ENCODE measurements at regions not wholly inside any gene's neighbourhood (a gene's known extent, or its start where the extent isn't known, plus 50 kb on each side); places are given as distances from the start of the nearest gene placed in this dataset.

- Histone ChIP-seq H3K23me2 (ENCODE audit: insufficient read length, low read depth, low read length, poor library complexity, severe bottlenecking) (no peaks in the 10 kb centered on the region), H2BK120ac (ENCODE audit: low read depth, low read length, poor library complexity, severe bottlenecking) (no peak overlapping the region), H4K5ac (ENCODE audit: insufficient read length, low read depth, low read length) (no peak overlapping the region), H2AFZ (ENCODE audit: low read length) (no peak overlapping the region), H3K27ac (ENCODE audit: insufficient read length, low read depth, low read length) (no peak overlapping the region), H2BK20ac (ENCODE audit: low read depth, low read length, poor library complexity, severe bottlenecking) (no peak overlapping the region), H3K4me1 (ENCODE audit: insufficient read depth, low read length) (no peaks in the 10 kb centered on the region), H3K9me3 (ENCODE audit: control insufficient read depth, low read depth, low read length) (no peaks in the 10 kb centered on the region), H4K8ac (replicated peaks; ENCODE audit: insufficient read length, low read depth, low read length) (no peak overlapping the region), H2BK5ac (ENCODE audit: insufficient read length, low read length) (no peak overlapping the region), H3K27me3 (ENCODE audit: insufficient read depth, low read length) (no peaks in the 10 kb centered on the region), H3K4ac (ENCODE audit: low read depth, low read length) (no peak overlapping the region), H3K79me1 (ENCODE audit: insufficient read depth, low read depth, low read length, poor library complexity, severe bottlenecking) (no peaks in the 10 kb centered on the region), H4K20me1 (ENCODE audit: control insufficient read depth, insufficient read depth, insufficient read length) (no peaks in the 10 kb centered on the region), H2AK5ac (ENCODE audit: insufficient read length, low read length) (no peak overlapping the region), H3K56ac (ENCODE audit: insufficient read length, low read depth, low read length) (no peak overlapping the region), H3K18ac (ENCODE audit: insufficient read length, low read depth, low read length) (no peak overlapping the region), H4K91ac (ENCODE audit: insufficient read length, low read depth, low read length) (no peak overlapping the region), H3K23ac (ENCODE audit: insufficient read length, low read depth, low read length) (no peak overlapping the region), H2BK12ac (ENCODE audit: insufficient read length, low read depth, low read length) (no peak overlapping the region), H3K4me2 (ENCODE audit: insufficient read depth, insufficient read length, low read length) (no peak overlapping the region), H3T11ph (ENCODE audit: low read length) (no peak overlapping the region), H2BK15ac (ENCODE audit: low read depth, low read length) (no peak overlapping the region), H3K14ac (ENCODE audit: insufficient read depth, low read length) (no peak overlapping the region), H3K79me2 (ENCODE audit: insufficient read depth, low read length) (no peaks in the 10 kb centered on the region), H3K9ac (ENCODE audit: extremely low read depth, insufficient read length, low read length) (no peak overlapping the region)
- TF ChIP-seq CTCF (conservative IDR thresholded peaks at IDR 0.05) = no peak
- no peak for DNase-seq
- Mint-ChIP-seq H3K27ac (no peak overlapping the region), H3K4me1 (no peaks in the 10 kb centered on the region), H3K36me3 (ENCODE audit: insufficient read depth in 1 of 3, low read depth in 3 of 3) (peaks cover 13 to 16% (median 14%) of the 10 kb centered on the region in 3 experiments), H3K4me3 (no peak overlapping the region), H3K27me3 (ENCODE audit: low read depth) (no peaks in the 10 kb centered on the region), H3K9me3 (peaks cover 13 to 20% of the 10 kb centered on the region in 2 experiments)
- no CpG with 5 or more reads among the region's 2 CpGs for WGBS (ENCODE audit: extremely low coverage, insufficient read length, low lambda C conversion rate)
These were observed 151.0 kb downstream of the HTR1A start for GRCh38 chr5:63811286-63811685.

All from H9 (cell line).